HG02870 (cell line): ENCODE measurements at regions not wholly inside any gene's neighbourhood (a gene's known extent, or its start where the extent isn't known, plus 50 kb on each side); places are given as distances from the start of the nearest gene placed in this dataset.

ENCODE experiments used
- ATAC-seq: cut with Tn5 transposase; IDR thresholded peaks from one replicate; pipeline ENCODE4 v1.9.1; 2021; ENCODE audit warnings: mild to moderate bottlenecking, moderate library complexity; ENCODE audit not compliant: unreplicated experiment

GRCh38 chr2:199631129-199631528, 173.4 kb upstream of the SATB2 start:
- ATAC-seq: no peak

DNA sequence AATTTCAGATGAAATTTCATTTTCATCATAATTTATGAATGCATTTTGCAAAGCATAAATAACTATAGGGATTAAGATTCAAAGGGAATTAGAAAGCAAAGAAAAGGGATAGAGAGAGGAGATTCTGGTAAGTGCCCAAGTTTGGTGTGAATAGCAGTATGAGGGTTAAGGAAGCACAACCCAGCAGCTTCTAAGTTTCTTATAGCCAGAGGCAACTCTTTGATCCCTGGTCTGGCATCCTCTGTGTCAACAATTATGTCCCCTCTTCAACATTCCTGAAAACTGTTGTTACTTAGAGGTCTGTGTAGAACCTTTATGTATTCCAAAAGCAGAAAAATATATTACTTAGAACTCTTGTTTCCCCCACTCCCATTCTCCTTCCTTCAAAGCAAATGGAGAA, 171.6 kb upstream of the SATB2 start:
- ATAC-seq: no peak

GRCh38 chr2:199627417-199627816, 169.7 kb upstream of the SATB2 start:
- ATAC-seq: no peak

DNA sequence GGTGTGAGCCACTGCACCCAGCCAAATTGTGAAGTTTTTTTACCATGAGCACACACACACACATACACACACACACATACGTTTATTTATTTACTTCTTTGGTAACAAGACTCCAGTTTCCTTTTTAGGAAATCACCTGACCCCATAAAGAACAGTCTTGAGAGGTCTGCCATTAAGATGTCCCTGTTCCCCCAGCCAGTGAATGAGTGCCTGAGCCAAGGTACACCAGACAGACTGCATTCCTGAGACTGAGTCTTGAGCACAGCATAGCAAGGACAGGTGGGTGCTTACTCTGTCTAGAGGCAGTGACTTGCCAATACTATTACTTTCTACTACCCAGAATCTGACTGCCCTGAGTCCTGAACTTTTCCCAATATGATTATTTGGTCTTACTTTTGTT, 167.2 kb upstream of the SATB2 start:
- no peak for ATAC-seq

DNA sequence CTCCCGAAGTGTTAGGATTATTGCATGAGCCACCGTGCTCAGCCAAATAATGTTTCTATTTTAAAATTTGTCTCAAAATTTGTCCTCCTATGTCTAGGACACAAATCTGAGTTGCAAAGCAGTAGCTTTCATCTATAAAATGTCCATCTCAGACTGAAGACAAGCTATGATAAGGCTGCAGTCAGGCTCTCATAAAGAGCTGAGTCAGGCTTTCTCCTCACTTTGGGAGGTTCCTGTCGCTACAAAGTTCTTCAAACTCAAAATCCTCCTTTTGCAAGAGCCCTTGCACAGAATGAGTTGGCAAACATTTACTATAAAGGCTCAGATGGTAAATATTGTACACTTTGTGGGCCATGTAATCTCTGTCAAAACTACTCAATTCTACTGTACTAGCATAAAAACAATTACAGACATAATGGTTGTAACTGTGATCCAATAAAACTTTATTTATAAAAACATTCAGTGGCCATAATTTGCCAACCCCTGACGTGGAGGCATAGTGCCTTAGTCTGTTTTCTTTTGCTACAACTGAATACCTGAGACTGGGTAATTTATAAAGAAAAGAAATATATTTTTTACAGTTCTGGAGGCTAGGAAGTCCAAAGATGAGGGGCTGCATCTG, 154.9 kb upstream of the SATB2 start:
- no peak for ATAC-seq

DNA sequence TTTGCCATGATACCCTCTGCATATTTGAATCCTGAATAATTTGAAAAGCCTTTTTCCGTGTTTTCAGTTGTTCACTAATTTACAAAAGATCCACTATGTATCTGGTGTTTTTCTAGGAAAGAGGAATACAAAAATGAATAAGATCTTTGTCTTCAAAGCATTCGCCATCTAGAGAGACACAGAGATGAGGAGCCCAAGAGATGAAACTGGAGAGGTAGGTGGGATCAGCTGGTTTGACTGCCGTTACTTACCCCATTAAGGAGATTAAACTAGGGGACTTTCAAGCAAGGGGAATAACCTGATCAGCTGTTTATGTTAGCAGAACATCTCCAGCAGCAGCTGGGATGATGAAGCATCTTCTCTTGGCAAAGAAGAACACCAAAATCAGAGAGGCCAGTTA, 150.2 kb upstream of the SATB2 start:
- no peak for ATAC-seq

DNA sequence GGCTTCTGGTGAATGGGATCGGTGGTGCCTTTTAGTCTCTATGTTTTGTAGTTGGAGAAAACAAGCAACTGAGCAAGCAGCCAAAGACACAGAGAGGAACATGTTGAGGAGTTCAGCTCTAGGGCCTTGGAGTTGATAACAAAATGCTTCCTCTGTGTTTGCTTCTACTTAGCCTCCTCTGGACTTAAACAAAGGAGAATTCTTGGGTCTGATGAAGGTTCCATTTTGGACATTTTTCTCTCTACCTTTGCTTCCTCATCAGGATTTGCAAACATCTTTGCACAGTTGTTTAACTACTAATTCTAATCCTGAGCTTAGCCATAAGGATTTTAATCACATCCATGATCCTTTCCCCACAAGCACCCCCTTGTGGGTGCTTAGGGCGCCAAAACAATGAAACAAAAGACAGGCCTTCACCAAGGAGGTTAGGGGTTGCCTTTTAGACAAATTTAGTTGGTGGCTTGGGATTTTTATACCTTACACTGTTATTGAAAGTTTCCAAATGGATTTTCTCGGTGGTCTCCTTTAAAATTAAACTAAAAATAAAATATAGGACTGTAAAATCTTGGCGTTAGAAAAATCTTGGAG, 148.5 kb upstream of the SATB2 start:
- no peak for ATAC-seq

- ATAC-seq: no peak
Measured at GRCh38 chr2:199603721-199604291, 146.1 kb upstream of the SATB2 start.

- no peak for ATAC-seq
Measured at GRCh38 chr2:199602896-199603717, 145.4 kb upstream of the SATB2 start.

DNA sequence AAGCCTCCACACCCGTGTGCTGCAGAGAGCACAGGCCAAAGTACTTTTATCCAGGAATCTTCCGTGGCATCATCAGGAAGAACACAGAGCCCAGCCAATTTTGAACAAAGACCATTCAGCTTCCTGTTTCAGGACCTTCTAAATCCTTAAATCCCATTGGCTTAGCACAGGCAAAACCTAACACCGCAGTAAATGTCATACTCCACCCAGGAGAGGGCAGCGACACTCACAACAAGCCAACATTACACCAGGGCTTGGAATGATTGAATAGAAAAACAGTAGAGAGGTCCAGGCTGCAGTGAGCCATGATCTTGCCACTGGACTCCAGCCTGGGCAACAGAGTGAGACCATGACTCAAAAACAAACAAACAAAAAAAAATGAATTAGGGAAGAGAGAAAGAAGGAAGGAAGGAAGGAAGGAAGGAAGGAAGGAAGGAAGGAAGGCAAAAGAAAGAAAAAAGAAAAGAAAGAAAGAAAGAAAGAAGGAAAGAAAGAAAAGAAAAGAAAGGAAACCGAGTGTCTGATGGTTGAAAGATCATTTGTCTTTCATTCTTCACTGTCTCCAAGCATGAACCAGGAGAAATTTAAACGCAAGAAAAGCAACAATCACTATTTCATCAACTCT, 144.6 kb upstream of the SATB2 start:
- no peak for ATAC-seq

- ATAC-seq: no peak
Measured at GRCh38 chr2:199596549-199596948, 138.8 kb upstream of the SATB2 start.

DNA sequence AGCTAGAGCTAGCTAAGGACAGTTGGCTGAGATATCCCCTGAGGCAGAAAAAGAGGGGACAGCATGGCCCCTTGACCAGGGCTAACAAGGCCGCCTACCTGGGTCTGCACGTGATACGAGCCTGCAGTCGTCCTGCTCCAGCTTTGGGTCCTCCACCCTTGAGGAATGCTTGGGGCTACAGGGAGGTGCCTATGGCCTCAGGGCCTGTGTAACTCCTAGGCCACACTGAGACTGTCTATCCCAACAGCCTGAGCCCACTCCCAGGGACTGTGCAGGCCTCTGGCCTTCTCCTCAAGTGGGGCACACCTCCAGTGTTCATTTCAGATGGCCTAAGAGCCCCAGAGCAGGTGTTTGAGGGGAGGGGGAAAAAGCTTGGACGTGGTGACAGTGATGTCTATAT, 136.7 kb upstream of the SATB2 start:
- ATAC-seq: no peak

- no peak for ATAC-seq
Measured at GRCh38 chr2:199591826-199592225, 134.1 kb upstream of the SATB2 start.

- ATAC-seq: no peak
Measured at GRCh38 chr2:199590321-199591203, 132.8 kb upstream of the SATB2 start.

DNA sequence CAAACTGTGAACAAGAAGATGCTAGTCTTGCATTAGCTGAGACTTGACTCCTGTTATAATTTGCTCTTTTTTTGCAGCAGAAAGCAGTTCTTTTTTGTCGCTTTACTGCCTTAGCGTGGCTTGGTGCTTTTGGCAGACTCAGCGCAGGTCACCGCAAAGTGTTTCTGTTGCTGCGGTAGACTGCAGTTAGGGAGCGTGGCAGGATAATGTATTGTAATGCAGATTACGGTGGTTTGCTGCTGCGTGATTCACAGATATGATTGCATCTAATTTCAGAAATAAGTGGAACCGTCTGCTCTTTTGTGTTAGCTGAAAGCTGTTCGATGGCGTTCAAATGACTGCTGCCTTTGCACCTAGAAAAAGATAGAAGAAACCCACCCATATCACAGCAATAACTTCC, 131.6 kb upstream of the SATB2 start:
- no peak for ATAC-seq

GRCh38 chr2:199588054-199588453, 130.3 kb upstream of the SATB2 start:
- ATAC-seq: no peak

- no peak for ATAC-seq
Measured at GRCh38 chr2:199586646-199587045, 128.9 kb upstream of the SATB2 start.

- no peak for ATAC-seq
Measured at GRCh38 chr2:199583676-199584075, 125.9 kb upstream of the SATB2 start.

DNA sequence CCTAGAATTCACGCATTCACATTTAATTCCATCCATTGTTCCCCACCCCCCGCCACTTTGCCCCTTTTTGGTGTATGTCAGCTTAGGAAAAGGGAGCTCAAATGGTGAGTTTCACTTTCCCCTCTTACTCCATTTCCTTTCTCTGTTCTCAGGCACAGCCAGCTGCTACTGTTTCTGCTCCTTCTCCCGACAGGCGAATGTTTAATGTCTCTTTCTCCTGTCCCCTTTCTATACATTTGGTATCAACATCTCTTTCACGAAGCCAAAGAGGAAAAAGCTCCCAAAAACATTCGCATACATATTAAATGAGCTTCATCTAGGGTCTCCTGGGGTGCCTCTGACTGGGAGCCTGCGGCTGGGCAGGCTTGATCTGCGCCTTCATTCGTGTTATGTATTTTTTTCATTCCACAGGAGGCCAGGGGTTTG, 124.2 kb upstream of the SATB2 start:
- ATAC-seq: no peak

GRCh38 chr2:199581408-199581807, 123.7 kb upstream of the SATB2 start:
- no peak for ATAC-seq
